ENCODE measurements at regions not wholly inside any gene's neighbourhood (a gene's known extent, or its start where the extent isn't known, plus 50 kb on each side); places are given as distances from the start of the nearest gene placed in this dataset.
"Not testable (repeated sequence)": the region's sequence is repeated elsewhere in the genome, so short reads cannot be mapped to it uniquely, and the experiment has no call there.

DNA sequence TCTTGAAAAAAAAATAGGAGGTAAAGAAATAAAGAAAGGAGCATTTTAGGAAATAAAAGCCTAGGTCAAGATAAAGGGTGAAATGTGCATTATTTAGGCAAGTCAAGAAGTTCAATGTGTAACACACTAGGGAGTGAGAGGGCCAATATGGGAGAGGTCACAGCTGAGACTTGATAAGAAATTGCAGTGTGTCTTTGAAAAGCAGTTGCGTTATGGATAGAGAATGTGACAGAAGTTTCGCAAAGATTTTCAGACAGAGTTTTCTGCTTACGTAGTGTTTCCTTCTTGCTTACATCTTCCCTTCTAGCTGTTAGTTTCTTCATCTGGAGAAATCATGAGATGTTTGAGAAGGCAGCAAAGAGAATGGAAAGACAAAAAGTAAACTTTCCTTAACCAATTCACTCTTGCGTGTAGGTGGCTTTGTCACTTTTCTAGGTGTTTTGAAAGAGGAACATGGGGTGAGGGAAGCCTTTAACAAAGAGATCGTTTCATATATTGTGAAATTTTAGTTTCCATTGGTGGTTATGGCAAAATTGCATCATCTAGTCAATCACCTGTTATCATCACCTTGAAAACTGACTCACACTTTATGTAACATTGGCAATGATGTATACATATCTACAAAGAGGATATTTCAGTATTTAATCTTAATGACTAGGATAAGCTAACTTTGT is 975.5 kb downstream of the OLFM4 start:
- Mint-ChIP-seq H3K9me3 (peaks cover 8% of the 10 kb centered on the region), H3K4me1 (no peaks in the 10 kb centered on the region), H3K27ac (no peak overlapping the region), H3K27me3 (no peaks in the 10 kb centered on the region), H3K4me3 (no peak overlapping the region), H3K36me3 (ENCODE audit: low read depth) (no peaks in the 10 kb centered on the region)
- no peak for ATAC-seq (replicated peaks)

DNA sequence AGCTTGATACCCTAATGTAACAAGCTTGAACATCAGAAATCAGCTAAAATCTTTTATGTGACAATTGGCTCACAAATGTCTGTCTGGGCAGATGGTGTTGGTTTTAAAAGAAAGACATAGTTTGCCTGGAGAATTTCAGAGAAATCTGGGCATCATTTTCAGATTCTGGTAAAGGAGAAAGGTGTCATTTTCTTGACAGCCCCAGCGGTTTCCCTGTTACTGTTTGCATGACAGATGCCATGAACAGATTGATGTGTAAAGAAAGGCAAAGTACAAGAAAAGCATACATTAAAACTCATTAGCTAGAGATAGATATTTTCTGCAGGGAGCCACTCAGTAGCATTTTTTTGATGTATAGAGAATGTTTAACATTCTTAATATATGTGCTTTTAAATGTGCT is 987.9 kb downstream of the OLFM4 start:
- no peak for ATAC-seq (replicated peaks)
- Mint-ChIP-seq H3K4me1 (no peaks in the 10 kb centered on the region), H3K4me3 (no peak overlapping the region), H3K27me3 (no peaks in the 10 kb centered on the region), H3K36me3 (ENCODE audit: low read depth) (no peaks in the 10 kb centered on the region), H3K9me3 (peaks cover 7% of the 10 kb centered on the region), H3K27ac (no peak overlapping the region)

DNA sequence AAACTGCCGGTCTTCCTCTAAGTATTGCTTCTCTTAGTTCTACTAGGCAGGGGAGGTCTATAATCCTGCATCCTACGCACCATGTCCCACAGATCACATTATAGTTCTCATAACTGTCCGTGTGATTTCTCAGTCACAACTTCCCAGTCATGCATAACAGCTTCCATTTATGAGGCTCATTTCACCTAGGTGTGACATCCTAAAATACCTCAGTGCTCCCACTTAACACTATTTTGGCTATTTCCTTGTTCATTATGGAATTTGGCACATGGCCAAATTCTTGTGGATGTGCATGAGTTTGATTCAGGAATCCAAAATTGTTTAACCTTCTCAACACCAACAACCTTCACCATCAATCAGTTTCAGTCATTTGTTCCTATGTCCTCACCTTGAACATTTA is 989.9 kb downstream of the OLFM4 start:
- no peaks in the 10 kb centered on the region for H3K4me1 Mint-ChIP-seq
- no peaks in the 10 kb centered on the region for H3K27me3 Mint-ChIP-seq
- no peaks in the 10 kb centered on the region for H3K36me3 Mint-ChIP-seq (ENCODE audit: low read depth)
- H3K9me3 Mint-ChIP-seq = peaks cover 4% of the 10 kb centered on the region
- H3K27ac Mint-ChIP-seq = no peak overlapping the region
- no peak for ATAC-seq (replicated peaks)
- H3K4me3 Mint-ChIP-seq = no peak overlapping the region

DNA sequence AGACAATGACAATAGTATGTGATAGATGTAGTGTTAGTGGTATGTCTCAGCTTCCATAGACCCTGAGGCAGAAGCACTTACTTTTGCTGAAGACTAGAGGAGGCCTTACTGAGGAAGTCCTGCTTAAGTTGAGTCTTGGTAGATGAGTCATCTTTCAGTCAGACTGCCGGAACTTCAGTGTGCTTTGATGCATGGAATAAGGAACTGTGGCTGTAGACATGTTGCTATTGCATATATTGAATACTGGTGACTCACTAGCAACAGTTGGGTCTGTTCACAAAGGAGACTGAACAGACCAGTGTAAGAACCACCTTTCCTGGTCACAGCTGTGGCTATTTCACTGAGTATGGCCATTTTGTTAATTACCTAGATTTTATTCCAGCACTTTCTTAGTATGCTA is 1000.6 kb downstream of the OLFM4 start:
- H3K27me3 Mint-ChIP-seq = no peaks in the 10 kb centered on the region
- H3K27ac Mint-ChIP-seq = no peak overlapping the region
- no peak overlapping the region for H3K4me3 Mint-ChIP-seq
- ATAC-seq (replicated peaks) = no peak
- no peaks in the 10 kb centered on the region for H3K4me1 Mint-ChIP-seq
- no peaks in the 10 kb centered on the region for H3K36me3 Mint-ChIP-seq (ENCODE audit: low read depth)
- peaks cover 13% of the 10 kb centered on the region for H3K9me3 Mint-ChIP-seq

DNA sequence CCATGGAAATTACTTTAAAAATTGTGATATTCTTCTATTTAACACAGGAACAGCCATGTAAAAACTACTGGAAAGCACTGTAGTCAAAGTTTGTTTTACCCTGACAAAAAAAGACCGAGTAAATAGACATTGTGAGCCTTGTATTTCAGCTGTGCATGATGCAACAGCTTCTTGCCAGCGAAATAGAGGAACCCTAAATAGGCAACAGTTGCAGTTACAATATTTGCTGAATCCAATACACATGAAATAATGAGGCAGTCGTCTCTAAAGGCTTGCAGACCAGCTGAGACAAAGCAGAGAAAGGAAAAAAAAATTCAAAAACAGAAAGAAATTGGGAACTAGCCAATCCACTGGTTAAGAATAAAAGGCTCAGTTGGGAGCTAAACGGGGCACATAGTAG is 1001.1 kb downstream of the OLFM4 start:
- H3K36me3 Mint-ChIP-seq (ENCODE audit: low read depth) = no peaks in the 10 kb centered on the region
- no peak for ATAC-seq (replicated peaks)
- H3K9me3 Mint-ChIP-seq = peaks cover 13% of the 10 kb centered on the region
- no peaks in the 10 kb centered on the region for H3K4me1 Mint-ChIP-seq
- no peaks in the 10 kb centered on the region for H3K27me3 Mint-ChIP-seq
- no peak overlapping the region for H3K4me3 Mint-ChIP-seq
- H3K27ac Mint-ChIP-seq = no peak overlapping the region

DNA sequence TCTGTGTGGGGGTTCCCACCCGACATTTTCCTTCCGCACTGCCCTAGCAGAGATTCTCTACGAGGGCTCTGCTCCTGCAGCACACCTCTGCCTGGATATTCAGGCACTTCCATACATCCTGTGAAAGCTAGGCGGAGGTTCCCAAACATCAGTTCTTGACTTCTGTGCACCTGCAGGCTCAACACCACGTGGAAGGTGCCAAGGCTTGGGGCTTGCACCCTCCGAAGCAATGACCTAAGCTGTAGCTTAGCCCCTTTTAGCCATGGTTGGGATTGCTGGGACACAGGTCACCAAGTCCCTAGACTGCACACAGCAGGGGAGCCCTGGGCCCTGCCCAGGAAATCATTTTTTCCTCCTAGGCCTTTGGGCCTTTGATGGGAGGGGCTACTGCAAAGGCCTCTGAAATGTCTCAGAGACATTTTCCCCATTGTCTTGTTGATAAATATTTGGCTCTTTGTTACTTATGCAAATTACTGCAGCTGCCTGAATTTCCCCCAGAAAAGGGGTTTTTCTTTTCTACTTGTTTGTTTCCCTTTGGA is 1004.8 kb downstream of the OLFM4 start:
- no peak for ATAC-seq (replicated peaks)
- Mint-ChIP-seq H3K4me3 (no peak overlapping the region), H3K9me3 (peaks cover 9% of the 10 kb centered on the region), H3K36me3 (ENCODE audit: low read depth) (no peaks in the 10 kb centered on the region), H3K27ac (no peak overlapping the region), H3K4me1 (no peaks in the 10 kb centered on the region), H3K27me3 (no peaks in the 10 kb centered on the region)

DNA sequence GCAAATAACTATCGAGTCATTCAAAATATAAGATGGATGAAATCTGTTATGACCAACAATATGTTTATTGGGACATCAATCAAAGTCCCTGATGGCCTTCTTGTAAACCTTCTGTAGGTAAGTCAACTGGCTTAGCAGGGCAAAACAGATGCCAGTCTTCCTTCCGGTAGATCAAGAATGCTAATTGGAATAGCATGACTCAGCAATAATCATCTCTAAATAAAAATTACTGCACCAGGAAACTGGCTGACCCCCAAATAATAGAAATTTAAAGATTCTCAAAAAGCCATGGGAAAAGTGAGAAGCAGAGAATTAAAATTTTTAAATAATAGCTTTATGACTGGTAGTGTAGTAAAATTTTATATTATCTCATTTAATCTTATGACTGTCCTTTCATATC is 1005.4 kb downstream of the OLFM4 start:
- no peaks in the 10 kb centered on the region for H3K36me3 Mint-ChIP-seq (ENCODE audit: low read depth)
- no peak overlapping the region for H3K27ac Mint-ChIP-seq
- H3K9me3 Mint-ChIP-seq = peaks cover 9% of the 10 kb centered on the region
- H3K4me1 Mint-ChIP-seq = no peaks in the 10 kb centered on the region
- no peak overlapping the region for H3K4me3 Mint-ChIP-seq
- no peak for ATAC-seq (replicated peaks)
- no peaks in the 10 kb centered on the region for H3K27me3 Mint-ChIP-seq

DNA sequence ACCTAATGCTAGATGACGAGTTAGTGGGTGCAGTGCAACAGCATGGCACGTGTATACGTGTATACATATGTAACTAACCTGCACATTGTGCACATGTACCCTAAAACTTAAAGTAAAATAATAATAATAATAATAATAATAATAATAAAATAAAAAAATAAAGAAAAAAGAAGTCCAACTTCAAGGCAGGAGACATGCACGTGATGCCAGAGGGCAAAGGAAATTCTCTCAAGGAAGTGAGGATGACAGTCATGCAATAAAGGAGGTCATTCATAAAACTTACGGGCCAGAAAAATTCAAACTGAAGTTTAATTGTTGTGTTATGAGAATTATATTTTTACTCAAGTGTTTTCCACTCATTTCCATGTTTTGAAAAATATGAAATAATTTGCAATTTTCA is 1028.8 kb downstream of the OLFM4 start:
- not testable (repeated sequence) for H3K36me3 Mint-ChIP-seq (ENCODE audit: low read depth); H3K27ac Mint-ChIP-seq; H3K27me3 Mint-ChIP-seq; H3K9me3 Mint-ChIP-seq; H3K4me3 Mint-ChIP-seq; ATAC-seq (replicated peaks); H3K4me1 Mint-ChIP-seq

DNA sequence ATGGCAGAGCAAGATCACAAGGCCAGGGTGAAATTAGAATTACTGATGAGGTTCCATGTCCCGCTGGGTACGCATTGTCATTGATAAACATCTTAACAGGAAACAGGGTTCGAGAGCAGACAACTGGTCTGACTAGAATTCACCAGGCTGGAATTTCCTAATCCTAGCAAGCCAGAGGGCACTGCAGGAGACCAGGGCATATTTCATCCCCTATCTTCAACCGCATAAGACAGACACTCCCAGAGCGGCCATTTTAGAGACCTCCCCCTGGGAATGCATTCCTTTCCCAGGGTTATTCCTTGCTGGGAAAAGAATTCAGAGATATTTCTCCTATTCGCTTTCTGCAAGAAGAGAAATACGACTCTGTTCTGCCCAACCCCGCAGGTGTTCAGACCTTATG is 1041.3 kb downstream of the OLFM4 start:
- H3K4me1 Mint-ChIP-seq, H3K27me3 Mint-ChIP-seq, H3K27ac Mint-ChIP-seq: not testable (repeated sequence)

DNA sequence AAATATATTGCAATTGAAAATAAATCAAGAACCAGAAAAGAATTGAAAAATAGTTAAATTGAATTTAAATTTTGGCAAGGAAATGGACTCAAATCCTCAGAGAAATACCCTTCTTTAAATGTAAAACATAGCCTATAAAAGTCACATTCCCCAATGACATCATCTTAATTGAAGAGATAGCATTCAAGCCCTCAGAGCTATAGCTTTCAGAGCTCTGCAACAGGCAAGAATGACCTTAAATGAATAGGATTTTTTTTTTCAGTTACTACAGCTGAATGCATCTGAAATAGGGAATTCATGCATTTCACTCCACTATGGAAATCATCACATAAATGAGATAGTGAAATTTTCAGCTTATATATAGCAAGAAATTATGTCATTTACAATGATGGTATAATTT is 1049.0 kb downstream of the OLFM4 start:
- ATAC-seq (replicated peaks) = no peak
- Mint-ChIP-seq H3K27me3 (no peaks in the 10 kb centered on the region), H3K27ac (no peak overlapping the region)

More for the DNA sequence above, 1041.3 kb downstream of the OLFM4 start:
- not testable (repeated sequence) for ATAC-seq (replicated peaks); H3K4me3 Mint-ChIP-seq; H3K36me3 Mint-ChIP-seq (ENCODE audit: low read depth)
- H3K9me3 Mint-ChIP-seq = peaks cover 27% of the 10 kb centered on the region

DNA sequence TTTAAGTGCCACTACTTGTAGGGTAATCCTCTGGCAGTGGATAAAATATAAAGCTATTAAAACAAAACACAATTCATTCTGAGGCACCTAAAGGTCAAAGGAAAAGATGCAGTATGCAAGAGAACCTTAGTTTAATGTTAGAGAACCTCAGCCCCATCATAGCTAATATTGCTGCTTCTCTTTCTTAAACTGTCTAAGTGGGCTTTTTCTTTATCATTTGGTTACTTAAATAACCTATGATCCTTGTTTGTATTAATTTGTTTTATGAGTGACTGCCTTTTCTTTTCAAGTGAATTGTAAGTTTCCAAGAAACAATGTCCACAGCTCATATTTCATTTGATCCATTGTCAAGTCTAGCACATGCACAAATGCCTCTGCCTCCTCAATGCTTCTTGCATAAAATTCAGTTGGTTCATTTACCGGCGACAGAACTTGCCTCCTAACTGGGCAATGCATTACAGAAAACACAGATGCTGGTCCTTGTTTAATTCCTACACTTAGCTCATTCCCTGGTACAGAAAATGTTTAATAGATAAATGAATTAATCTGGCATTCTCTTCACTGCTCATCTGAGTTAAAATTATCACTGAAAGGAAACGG is 1049.8 kb downstream of the OLFM4 start:
- Mint-ChIP-seq H3K27me3 (no peaks in the 10 kb centered on the region), H3K4me1 (no peaks in the 10 kb centered on the region), H3K4me3 (no peak overlapping the region), H3K9me3 (no peaks in the 10 kb centered on the region), H3K27ac (no peak overlapping the region), H3K36me3 (ENCODE audit: low read depth) (no peaks in the 10 kb centered on the region)
- no peak for ATAC-seq (replicated peaks)

More for the DNA sequence above, 1049.0 kb downstream of the OLFM4 start:
- Mint-ChIP-seq H3K9me3 (peaks cover 4% of the 10 kb centered on the region), H3K4me1 (no peaks in the 10 kb centered on the region), H3K36me3 (ENCODE audit: low read depth) (no peaks in the 10 kb centered on the region), H3K4me3 (no peak overlapping the region)

DNA sequence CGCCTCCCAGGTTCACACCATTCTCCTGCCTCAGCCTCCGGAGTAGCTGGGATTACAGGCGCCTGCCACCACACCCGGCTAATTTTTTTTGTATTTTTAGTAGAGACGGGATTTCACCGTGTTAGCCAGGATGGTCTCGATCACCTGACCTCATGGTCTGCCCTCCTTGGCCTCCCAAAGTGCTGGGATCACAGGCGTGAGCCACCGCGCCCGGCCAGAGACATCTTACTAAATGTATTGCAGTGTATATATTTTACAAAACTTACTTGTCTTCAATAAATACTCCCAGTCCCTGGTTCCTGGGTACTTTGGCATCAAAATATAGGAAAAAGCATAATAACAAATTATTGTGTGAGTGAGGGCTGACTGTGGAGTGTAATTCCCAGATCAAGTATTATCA is 1053.7 kb downstream of the OLFM4 start:
- H3K27me3 Mint-ChIP-seq; H3K9me3 Mint-ChIP-seq; H3K4me3 Mint-ChIP-seq; ATAC-seq (replicated peaks); H3K36me3 Mint-ChIP-seq (ENCODE audit: low read depth); H3K27ac Mint-ChIP-seq; H3K4me1 Mint-ChIP-seq: not testable (repeated sequence)

DNA sequence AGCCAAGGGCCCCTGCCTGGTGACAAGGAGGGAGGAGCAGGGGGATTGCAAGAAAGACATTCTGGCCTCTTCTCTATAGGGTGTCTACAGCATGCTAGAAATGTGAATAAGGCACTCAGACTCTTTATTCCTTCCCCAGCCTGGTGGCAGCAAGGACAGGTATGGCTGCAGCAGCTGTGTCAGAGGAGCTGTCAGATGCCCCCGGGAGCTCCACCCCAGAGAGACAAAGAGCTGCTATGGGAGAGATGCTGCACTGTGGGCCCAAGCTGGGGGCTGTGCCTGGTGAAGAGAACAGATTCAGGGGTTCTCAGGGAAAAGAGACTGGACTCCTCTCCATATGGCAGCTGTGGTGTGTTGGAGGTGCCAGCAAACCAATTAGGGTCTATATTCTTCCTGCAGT is 1063.3 kb downstream of the OLFM4 start:
- Mint-ChIP-seq H3K27me3 (no peaks in the 10 kb centered on the region), H3K9me3 (peaks cover 15% of the 10 kb centered on the region), H3K4me1 (no peaks in the 10 kb centered on the region), H3K36me3 (ENCODE audit: low read depth) (no peaks in the 10 kb centered on the region), H3K27ac (no peak overlapping the region), H3K4me3 (no peak overlapping the region)
- ATAC-seq (replicated peaks) = no peak

DNA sequence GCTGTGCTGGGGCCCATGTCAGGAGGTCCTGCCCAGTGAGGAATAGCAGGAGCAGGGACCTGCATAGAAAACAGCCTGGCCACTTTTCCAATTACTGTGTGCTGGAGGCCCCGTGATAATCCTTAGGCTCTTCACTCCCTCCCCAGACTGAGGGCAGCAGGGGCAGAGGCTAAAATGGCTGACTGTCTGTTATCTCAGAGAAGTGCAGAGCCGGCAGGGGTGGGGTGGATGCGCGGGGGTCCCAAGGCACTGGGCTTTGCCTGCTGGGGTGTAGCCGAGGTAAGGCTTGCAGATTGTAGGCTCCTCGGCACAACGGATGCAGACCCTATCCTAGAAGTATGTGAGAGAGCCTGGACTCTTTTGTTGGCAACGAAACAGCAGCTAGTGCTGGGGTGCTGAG is 1064.1 kb downstream of the OLFM4 start:
- H3K27me3 Mint-ChIP-seq = no peaks in the 10 kb centered on the region
- H3K4me1 Mint-ChIP-seq = no peaks in the 10 kb centered on the region
- no peaks in the 10 kb centered on the region for H3K36me3 Mint-ChIP-seq (ENCODE audit: low read depth)
- H3K4me3 Mint-ChIP-seq = no peak overlapping the region
- no peak for ATAC-seq (replicated peaks)
- no peak overlapping the region for H3K27ac Mint-ChIP-seq
- H3K9me3 Mint-ChIP-seq = peaks cover 15% of the 10 kb centered on the region

DNA sequence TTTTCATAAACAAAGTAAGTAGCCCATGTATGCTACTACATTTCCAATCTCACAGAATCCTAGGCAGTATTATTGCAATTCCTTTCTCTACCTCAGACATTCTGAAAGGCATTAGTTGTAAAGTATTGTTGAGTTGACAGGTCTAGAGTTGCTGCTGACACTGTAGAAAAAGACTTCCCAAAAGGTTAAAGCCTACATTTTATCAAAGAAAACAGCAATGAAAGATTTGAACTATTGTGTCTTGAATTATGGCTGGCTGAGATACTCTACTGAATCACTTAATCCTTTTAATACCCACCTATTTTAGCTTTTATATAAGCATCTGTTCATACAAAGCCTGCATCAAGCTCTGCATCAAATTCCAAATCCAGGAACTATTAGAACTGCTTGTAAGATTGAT is 1082.0 kb downstream of the OLFM4 start:
- Mint-ChIP-seq H3K9me3 (peaks cover 12% of the 10 kb centered on the region), H3K36me3 (ENCODE audit: low read depth) (no peaks in the 10 kb centered on the region), H3K4me3 (no peak overlapping the region), H3K4me1 (no peaks in the 10 kb centered on the region), H3K27me3 (no peaks in the 10 kb centered on the region), H3K27ac (no peak overlapping the region)
- ATAC-seq (replicated peaks) = no peak

Measured in activated T-helper 17 cell treated with anti-CD3 and anti-CD28 coated beads, Interleukin-2, amount 50 U/mL, for 72 hours (primary cell).